ENCODE measurements at regions not wholly inside any gene's neighbourhood (a gene's known extent, or its start where the extent isn't known, plus 50 kb on each side); places are given as distances from the start of the nearest gene placed in this dataset.

DNA sequence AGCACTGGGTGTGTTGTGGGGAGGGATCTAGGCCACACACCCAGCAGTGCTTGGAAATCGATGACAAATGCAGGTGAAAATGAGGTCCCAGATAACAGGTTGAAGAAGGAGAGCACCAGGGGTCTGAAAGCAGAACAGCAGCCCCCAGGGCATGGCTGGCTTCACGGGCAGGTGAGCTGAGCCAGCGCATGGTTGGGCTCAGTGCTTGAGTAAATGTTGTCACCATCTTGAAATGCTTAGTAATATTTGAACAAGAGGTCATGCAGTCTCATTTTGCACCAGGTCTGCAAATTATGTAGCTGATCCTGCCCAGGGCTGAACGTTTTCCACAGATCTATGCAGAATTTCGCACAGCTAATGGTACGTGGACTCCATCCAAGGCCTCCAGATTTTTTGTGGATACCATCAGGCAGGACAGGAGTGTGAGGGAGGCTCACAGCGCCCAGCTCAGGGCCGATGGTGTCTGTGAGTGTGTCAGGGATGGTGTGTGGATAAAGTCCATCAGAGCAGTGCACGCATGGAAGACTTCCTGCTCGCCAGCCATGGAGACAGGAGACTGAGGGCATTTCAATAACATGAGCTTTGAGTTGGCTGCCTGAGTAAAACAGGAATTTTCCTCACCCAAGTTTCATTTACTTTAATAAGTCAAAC, 53.1 kb upstream of the SNX9 start:
- ATAC-seq, result no peak

DNA sequence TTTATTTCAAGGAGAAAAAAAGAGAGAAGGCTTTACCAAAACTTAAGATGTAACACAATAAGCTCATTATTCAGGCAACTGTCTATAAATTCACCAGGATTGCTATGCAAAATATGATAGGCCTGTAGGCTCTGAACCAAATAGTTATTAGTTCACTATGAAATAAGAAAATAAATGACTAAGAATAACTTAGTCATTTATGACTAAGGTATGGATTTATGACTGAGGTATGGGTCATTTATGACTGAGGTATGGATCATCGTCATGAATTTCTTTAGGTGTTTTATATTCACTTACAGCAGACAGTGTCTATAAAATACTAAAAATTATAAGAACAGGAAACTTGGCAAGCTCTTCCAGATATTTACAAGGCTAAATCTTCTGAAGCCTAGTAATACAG, 52.1 kb upstream of the SNX9 start:
- TF ChIP-seq GLIS3 (CRISPR knock-in tag; IDR thresholded peaks at IDR 0.05) (no peak), ZFP3 (CRISPR knock-in tag; IDR thresholded peaks at IDR 0.05) (no peak), RARB (CRISPR knock-in tag; IDR thresholded peaks at IDR 0.05) (no peak), PPARA (CRISPR knock-in tag; IDR thresholded peaks at IDR 0.05; ENCODE audit: borderline replicate concordance) (no peak), OSR1 (CRISPR knock-in tag; IDR thresholded peaks at IDR 0.05) (no peak), ARNTL (CRISPR knock-in tag; IDR thresholded peaks at IDR 0.05; ENCODE audit: borderline replicate concordance, low read depth) (no peak), ISL1 (CRISPR knock-in tag; IDR thresholded peaks at IDR 0.05) (no peak), SNAI2 (CRISPR knock-in tag; IDR thresholded peaks at IDR 0.05) (no peak), TOX (CRISPR knock-in tag; IDR thresholded peaks at IDR 0.05; ENCODE audit: borderline replicate concordance) (no peak), BACH2 (CRISPR knock-in tag; IDR thresholded peaks at IDR 0.05; ENCODE audit: borderline replicate concordance) (no peak), ZNF565 (CRISPR knock-in tag; conservative IDR thresholded peaks at IDR 0.05; ENCODE audit: low read depth) (no peak), TCF4 (CRISPR knock-in tag; IDR thresholded peaks at IDR 0.05; ENCODE audit: borderline replicate concordance) (no peak), ESRRG (CRISPR knock-in tag; IDR thresholded peaks at IDR 0.05) (no peak)
- TF ChIP-seq, protein P1, sequence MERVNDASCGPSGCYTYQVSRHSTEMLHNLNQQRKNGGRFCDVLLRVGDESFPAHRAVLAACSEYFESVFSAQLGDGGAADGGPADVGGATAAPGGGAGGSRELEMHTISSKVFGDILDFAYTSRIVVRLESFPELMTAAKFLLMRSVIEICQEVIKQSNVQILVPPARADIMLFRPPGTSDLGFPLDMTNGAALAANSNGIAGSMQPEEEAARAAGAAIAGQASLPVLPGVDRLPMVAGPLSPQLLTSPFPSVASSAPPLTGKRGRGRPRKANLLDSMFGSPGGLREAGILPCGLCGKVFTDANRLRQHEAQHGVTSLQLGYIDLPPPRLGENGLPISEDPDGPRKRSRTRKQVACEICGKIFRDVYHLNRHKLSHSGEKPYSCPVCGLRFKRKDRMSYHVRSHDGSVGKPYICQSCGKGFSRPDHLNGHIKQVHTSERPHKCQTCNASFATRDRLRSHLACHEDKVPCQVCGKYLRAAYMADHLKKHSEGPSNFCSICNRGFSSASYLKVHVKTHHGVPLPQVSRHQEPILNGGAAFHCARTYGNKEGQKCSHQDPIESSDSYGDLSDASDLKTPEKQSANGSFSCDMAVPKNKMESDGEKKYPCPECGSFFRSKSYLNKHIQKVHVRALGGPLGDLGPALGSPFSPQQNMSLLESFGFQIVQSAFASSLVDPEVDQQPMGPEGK (CRISPR knock-in tag; IDR thresholded peaks at IDR 0.05; ENCODE audit: borderline replicate concordance), result no peak
- TF ChIP-seq, protein P2, sequence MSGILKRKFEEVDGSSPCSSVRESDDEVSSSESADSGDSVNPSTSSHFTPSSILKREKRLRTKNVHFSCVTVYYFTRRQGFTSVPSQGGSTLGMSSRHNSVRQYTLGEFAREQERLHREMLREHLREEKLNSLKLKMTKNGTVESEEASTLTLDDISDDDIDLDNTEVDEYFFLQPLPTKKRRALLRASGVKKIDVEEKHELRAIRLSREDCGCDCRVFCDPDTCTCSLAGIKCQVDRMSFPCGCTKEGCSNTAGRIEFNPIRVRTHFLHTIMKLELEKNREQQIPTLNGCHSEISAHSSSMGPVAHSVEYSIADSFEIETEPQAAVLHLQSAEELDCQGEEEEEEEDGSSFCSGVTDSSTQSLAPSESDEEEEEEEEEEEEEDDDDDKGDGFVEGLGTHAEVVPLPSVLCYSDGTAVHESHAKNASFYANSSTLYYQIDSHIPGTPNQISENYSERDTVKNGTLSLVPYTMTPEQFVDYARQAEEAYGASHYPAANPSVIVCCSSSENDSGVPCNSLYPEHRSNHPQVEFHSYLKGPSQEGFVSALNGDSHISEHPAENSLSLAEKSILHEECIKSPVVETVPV (CRISPR knock-in tag; IDR thresholded peaks at IDR 0.05), result no peak
- TF ChIP-seq, protein P3, sequence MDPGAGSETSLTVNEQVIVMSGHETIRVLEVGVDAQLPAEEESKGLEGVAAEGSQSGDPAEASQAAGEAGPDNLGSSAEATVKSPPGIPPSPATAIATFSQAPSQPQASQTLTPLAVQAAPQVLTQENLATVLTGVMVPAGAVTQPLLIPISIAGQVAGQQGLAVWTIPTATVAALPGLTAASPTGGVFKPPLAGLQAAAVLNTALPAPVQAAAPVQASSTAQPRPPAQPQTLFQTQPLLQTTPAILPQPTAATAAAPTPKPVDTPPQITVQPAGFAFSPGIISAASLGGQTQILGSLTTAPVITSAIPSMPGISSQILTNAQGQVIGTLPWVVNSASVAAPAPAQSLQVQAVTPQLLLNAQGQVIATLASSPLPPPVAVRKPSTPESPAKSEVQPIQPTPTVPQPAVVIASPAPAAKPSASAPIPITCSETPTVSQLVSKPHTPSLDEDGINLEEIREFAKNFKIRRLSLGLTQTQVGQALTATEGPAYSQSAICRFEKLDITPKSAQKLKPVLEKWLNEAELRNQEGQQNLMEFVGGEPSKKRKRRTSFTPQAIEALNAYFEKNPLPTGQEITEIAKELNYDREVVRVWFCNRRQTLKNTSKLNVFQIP (CRISPR knock-in tag; IDR thresholded peaks at IDR 0.05; ENCODE audit: borderline replicate concordance, low read depth), result no peak
- TF ChIP-seq, protein P4, sequence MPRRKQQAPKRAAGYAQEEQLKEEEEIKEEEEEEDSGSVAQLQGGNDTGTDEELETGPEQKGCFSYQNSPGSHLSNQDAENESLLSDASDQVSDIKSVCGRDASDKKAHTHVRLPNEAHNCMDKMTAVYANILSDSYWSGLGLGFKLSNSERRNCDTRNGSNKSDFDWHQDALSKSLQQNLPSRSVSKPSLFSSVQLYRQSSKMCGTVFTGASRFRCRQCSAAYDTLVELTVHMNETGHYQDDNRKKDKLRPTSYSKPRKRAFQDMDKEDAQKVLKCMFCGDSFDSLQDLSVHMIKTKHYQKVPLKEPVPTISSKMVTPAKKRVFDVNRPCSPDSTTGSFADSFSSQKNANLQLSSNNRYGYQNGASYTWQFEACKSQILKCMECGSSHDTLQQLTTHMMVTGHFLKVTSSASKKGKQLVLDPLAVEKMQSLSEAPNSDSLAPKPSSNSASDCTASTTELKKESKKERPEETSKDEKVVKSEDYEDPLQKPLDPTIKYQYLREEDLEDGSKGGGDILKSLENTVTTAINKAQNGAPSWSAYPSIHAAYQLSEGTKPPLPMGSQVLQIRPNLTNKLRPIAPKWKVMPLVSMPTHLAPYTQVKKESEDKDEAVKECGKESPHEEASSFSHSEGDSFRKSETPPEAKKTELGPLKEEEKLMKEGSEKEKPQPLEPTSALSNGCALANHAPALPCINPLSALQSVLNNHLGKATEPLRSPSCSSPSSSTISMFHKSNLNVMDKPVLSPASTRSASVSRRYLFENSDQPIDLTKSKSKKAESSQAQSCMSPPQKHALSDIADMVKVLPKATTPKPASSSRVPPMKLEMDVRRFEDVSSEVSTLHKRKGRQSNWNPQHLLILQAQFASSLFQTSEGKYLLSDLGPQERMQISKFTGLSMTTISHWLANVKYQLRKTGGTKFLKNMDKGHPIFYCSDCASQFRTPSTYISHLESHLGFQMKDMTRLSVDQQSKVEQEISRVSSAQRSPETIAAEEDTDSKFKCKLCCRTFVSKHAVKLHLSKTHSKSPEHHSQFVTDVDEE (CRISPR knock-in tag; IDR thresholded peaks at IDR 0.05), result no peak
- TF ChIP-seq, protein P5, sequence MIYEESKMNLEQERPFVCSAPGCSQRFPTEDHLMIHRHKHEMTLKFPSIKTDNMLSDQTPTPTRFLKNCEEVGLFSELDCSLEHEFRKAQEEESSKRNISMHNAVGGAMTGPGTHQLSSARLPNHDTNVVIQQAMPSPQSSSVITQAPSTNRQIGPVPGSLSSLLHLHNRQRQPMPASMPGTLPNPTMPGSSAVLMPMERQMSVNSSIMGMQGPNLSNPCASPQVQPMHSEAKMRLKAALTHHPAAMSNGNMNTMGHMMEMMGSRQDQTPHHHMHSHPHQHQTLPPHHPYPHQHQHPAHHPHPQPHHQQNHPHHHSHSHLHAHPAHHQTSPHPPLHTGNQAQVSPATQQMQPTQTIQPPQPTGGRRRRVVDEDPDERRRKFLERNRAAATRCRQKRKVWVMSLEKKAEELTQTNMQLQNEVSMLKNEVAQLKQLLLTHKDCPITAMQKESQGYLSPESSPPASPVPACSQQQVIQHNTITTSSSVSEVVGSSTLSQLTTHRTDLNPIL (CRISPR knock-in tag; IDR thresholded peaks at IDR 0.05; ENCODE audit: low read depth), result no peak
- ATAC-seq, result peak; percentile 69

More for the DNA sequence above, 53.1 kb upstream of the SNX9 start:
- TF ChIP-seq ZFP30 (CRISPR knock-in tag; IDR thresholded peaks at IDR 0.05) (no peak), GLIS3 (CRISPR knock-in tag; IDR thresholded peaks at IDR 0.05) (no peak), ZNF8 (CRISPR knock-in tag; IDR thresholded peaks at IDR 0.05) (no peak), PPARA (CRISPR knock-in tag; IDR thresholded peaks at IDR 0.05; ENCODE audit: borderline replicate concordance) (no peak), ESRRG (CRISPR knock-in tag; IDR thresholded peaks at IDR 0.05) (no peak), TOX (CRISPR knock-in tag; IDR thresholded peaks at IDR 0.05; ENCODE audit: borderline replicate concordance) (no peak), ZNF565 (CRISPR knock-in tag; conservative IDR thresholded peaks at IDR 0.05; ENCODE audit: low read depth) (no peak), ARNTL (CRISPR knock-in tag; IDR thresholded peaks at IDR 0.05; ENCODE audit: borderline replicate concordance, low read depth) (no peak), ZNF70 (CRISPR knock-in tag; IDR thresholded peaks at IDR 0.05) (no peak), RARB (CRISPR knock-in tag; IDR thresholded peaks at IDR 0.05) (no peak), TCF4 (CRISPR knock-in tag; IDR thresholded peaks at IDR 0.05; ENCODE audit: borderline replicate concordance) (no peak)
- TF ChIP-seq, protein P1 (CRISPR knock-in tag; IDR thresholded peaks at IDR 0.05; ENCODE audit: borderline replicate concordance), result no peak

Data from SK-N-SH treated with all-trans-retinoic acid at 6 μM for 48 hours (cell line).